GM12878 (cell line): ENCODE measurements at regions not wholly inside any gene's neighbourhood (a gene's known extent, or its start where the extent isn't known, plus 50 kb on each side); places are given as distances from the start of the nearest gene placed in this dataset.

Experiments used
- ATAC-seq: fragments of 200-7000 bp; cut with Tn5 transposase; 3 replicates; pipeline ENCODE4 v1.9.1; 2020; ENCODE audit warnings: mild to moderate bottlenecking, moderate library complexity
- BruUV-seq: library from RNA; stranded (reverse); fragments of 400-500 nt; replicated peaks from 2 replicates; lab custom pipeline; 2021; lab: Mats Ljungman, UMichigan
- CTCF ChIA-PET: fragments of 300-600 bp; sonication (Branson Sonifier 250); formaldehyde crosslinking; extraction: SDS; loops from one replicate; lab custom pipeline; 2021; ENCODE audit warnings: inconsistent platforms; lab: Yijun Ruan, JAX
- POLR2A ChIA-PET: fragments of 350-600 bp; formaldehyde crosslinking; extraction: SDS; loops from one replicate; lab custom pipeline; 2021; ENCODE audit warnings: inconsistent platforms; lab: Charles Lee
- RAD21 ChIA-PET: fragments of 300-600 bp; sonication (Branson Sonifier 250); formaldehyde crosslinking; loops from one replicate; lab custom pipeline; 2023; ENCODE audit warnings: antibody characterized with exemption; ENCODE audit not compliant: unreplicated experiment; lab: Charles Lee
- SMC1A ChIA-PET: fragments of 300-600 bp; sonication (Branson Sonifier 250); formaldehyde crosslinking; loops from one replicate; lab custom pipeline; 2023; ENCODE audit not compliant: unreplicated experiment, uncharacterized antibody; lab: Charles Lee
- DNase-seq: peaks from one replicate; pipeline ENCODE4 v3.0.0-alpha.2; 2011; ENCODE audit warnings: low read depth, low spot score
- FAIRE-seq: peaks from 3 replicates; lab custom pipeline; 2011; peaks lifted over from hg19 to GRCh38; lab: Jason Lieb, UNC
- H2AFZ ChIP-seq: 2 replicates; pipeline ENCODE4 v1.6.0; 2011; ENCODE audit warnings: low read depth, low read length, control low read depth; ENCODE audit not compliant: control insufficient read depth
- H3K27ac ChIP-seq: 2 replicates; pipeline ENCODE4 v1.5.1; 2011; ENCODE audit warnings: control low read depth; ENCODE audit not compliant: control insufficient read depth, insufficient read depth
- H3K27me3 ChIP-seq, 2 experiments: replicated peaks in 1 of 2; 2 replicates each; pipeline versions ENCODE4 v1.6.0 to v1.6.1; 2011; ENCODE audit warnings: low read length in 1 of 2; ENCODE audit not compliant: control insufficient read depth in 2 of 2, insufficient read depth in 2 of 2
- H3K36me3 ChIP-seq, 2 experiments: 2 replicates each; pipeline ENCODE4 v1.5.1; 2011; ENCODE audit warnings: low read length in 1 of 2; ENCODE audit not compliant: control insufficient read depth in 2 of 2, insufficient read depth in 2 of 2
- H3K4me1 ChIP-seq: 2 replicates; pipeline ENCODE4 v1.6.1; 2011; ENCODE audit warnings: mild to moderate bottlenecking, low read length, moderate library complexity, mixed read lengths; ENCODE audit not compliant: control insufficient read depth, insufficient read depth
- H3K4me2 ChIP-seq: 2 replicates; pipeline ENCODE4 v1.6.0; 2011; ENCODE audit warnings: control low read depth; ENCODE audit not compliant: control insufficient read depth, insufficient read depth
- H3K4me3 ChIP-seq: fragments of 200-600 bp; sonication (generic); 2 replicates; pipeline ENCODE4 v1.5.1; 2016
- H3K79me2 ChIP-seq: 2 replicates; pipeline ENCODE4 v1.6.0; 2011; ENCODE audit warnings: low read length; ENCODE audit not compliant: control insufficient read depth, insufficient read depth
- H3K9ac ChIP-seq: 2 replicates; pipeline ENCODE4 v1.8.0; 2011; ENCODE audit warnings: low read length, control low read depth, mixed read lengths; ENCODE audit not compliant: control insufficient read depth, insufficient read depth
- H3K9me3 ChIP-seq: replicated peaks from 3 replicates; pipeline ENCODE4 v1.5.1; 2011; ENCODE audit warnings: mild to moderate bottlenecking, low read length; ENCODE audit not compliant: control insufficient read depth, insufficient read depth
- H4K20me1 ChIP-seq: 2 replicates; pipeline ENCODE4 v1.6.0; 2011; ENCODE audit not compliant: control insufficient read depth, insufficient read depth
- CEBPB ChIP-seq, 2 experiments: fragments of 150-350 bp in 1 of 2; IDR thresholded peaks; 2 replicates each; pipeline ENCODE4 v1.6.1; 2012 to 2014; ENCODE audit warnings: low read depth in 2 of 2, low read length in 2 of 2, borderline replicate concordance in 1 of 2, inconsistent platforms in 1 of 2
- KDM1A ChIP-seq: fragments of 200-600 bp; sonication (generic); IDR thresholded peaks from 2 replicates; pipeline ENCODE4 v1.6.1; 2016; ENCODE audit warnings: borderline replicate concordance
- NFIC ChIP-seq: IDR thresholded peaks from 2 replicates; pipeline ENCODE4 v1.6.1; 2012; ENCODE audit warnings: low read depth, mild to moderate bottlenecking, inconsistent platforms, low read length, moderate library complexity
- NFYA ChIP-seq: IDR thresholded peaks from 2 replicates; pipeline ENCODE4 v1.6.1; 2011; ENCODE audit warnings: low read depth, mild to moderate bottlenecking, low read length, improper control_type of control experiment, borderline replicate concordance
- NKRF ChIP-seq: fragments of 450-650 bp; conservative IDR thresholded peaks from 2 replicates; pipeline ENCODE4 v1.6.1; 2017; ENCODE audit warnings: mild to moderate bottlenecking, moderate library complexity
- NR2F1 ChIP-seq: fragments of 450-650 bp; conservative IDR thresholded peaks from 2 replicates; pipeline ENCODE4 v1.6.1; 2017; ENCODE audit warnings: mild to moderate bottlenecking
- RFX5 ChIP-seq: IDR thresholded peaks from 2 replicates; pipeline ENCODE4 v1.6.1; 2011; ENCODE audit warnings: low read depth, low read length, improper control_type of control experiment
- TCF3 ChIP-seq: IDR thresholded peaks from 2 replicates; pipeline ENCODE4 v1.6.1; 2012; ENCODE audit warnings: low read depth, mild to moderate bottlenecking, low read length, borderline replicate concordance; ENCODE audit not compliant: insufficient read depth
- ZNF384 ChIP-seq: IDR thresholded peaks from 2 replicates; pipeline ENCODE4 v1.6.1; 2012; ENCODE audit warnings: low read depth, mild to moderate bottlenecking, low read length, improper control_type of control experiment, borderline replicate concordance
- WGBS: methylation state at CpG from one replicate; pipeline ENCODE4 v1.1.6; 2016; ENCODE audit warnings: low lambda C conversion rate; ENCODE audit not compliant: insufficient replicate concordance, insufficient coverage; ENCODE audit errors: missing lambda C conversion rate; 5-methylcytosine and 5-hydroxymethylcytosine counted together
- in situ Hi-C: fragments of 300-500 bp; cut with MboI; formaldehyde crosslinking; loops from 9 replicates; pipeline ENCODE4 v1.14.3; 2018; ENCODE audit warnings: mixed read lengths
- intact Hi-C: fragments of 100-400 bp; cut with micrococcal nuclease; formaldehyde crosslinking; loops from one replicate; pipeline ENCODE4 v1.14.2; 2022; ENCODE audit not compliant: unreplicated experiment

GRCh38 chr9:10843151-10843550 is 230.3 kb upstream of the PTPRD start:
- Histone ChIP-seq H3K9ac (no peak overlapping the region), H3K4me3 (no peak overlapping the region), H3K36me3 (no peaks in the 10 kb centered on the region), H3K27me3 (no peaks in the 10 kb centered on the region), H3K4me2 (no peak overlapping the region), H3K27ac (no peak overlapping the region), H3K4me1 (no peaks in the 10 kb centered on the region), H3K9me3 (no peaks in the 10 kb centered on the region), H2AFZ (no peak overlapping the region), H3K79me2 (no peaks in the 10 kb centered on the region), H4K20me1 (no peaks in the 10 kb centered on the region)
- in situ Hi-C loops (loop anchor here (25.0 kb wide), 1 partner anchor 106 kb away; no protein-coding TSS in a partner anchor), intact Hi-C loops (no loop called here)
- FAIRE-seq, result no peak
- ATAC-seq, result no peak
- ChIA-PET SMC1A (interaction anchor here (1.2 kb wide), 1 partner anchor 11 kb away, joined by 4 read pairs; no protein-coding TSS in a partner anchor), POLR2A (no interaction called here), CTCF (no interaction called here), RAD21 (no interaction called here)
- WGBS, result 9% methylated on average over 3 of the region's 3 CpGs
- TF ChIP-seq CEBPB (IDR thresholded peaks at IDR 0.05; ENCODE audit: borderline replicate concordance in 1 of 2, low read depth in 2 of 2, low read length in 2 of 2) (no peak), TCF3 (no peak), NFIC (no peak), NFYA (no peak), NR2F1 (no peak), NKRF (no peak), RFX5 (no peak), KDM1A (no peak), ZNF384 (no peak)
- no peak for DNase-seq
- BruUV-seq, result no TSS peak
